ENCODE measurements at regions not wholly inside any gene's neighbourhood (a gene's known extent, or its start where the extent isn't known, plus 50 kb on each side); places are given as distances from the start of the nearest gene placed in this dataset. TPM values are rescaled to one million over a fixed set of nuclear protein-coding genes. Genes with fewer than 3 reads are reported as not detected.

DNA sequence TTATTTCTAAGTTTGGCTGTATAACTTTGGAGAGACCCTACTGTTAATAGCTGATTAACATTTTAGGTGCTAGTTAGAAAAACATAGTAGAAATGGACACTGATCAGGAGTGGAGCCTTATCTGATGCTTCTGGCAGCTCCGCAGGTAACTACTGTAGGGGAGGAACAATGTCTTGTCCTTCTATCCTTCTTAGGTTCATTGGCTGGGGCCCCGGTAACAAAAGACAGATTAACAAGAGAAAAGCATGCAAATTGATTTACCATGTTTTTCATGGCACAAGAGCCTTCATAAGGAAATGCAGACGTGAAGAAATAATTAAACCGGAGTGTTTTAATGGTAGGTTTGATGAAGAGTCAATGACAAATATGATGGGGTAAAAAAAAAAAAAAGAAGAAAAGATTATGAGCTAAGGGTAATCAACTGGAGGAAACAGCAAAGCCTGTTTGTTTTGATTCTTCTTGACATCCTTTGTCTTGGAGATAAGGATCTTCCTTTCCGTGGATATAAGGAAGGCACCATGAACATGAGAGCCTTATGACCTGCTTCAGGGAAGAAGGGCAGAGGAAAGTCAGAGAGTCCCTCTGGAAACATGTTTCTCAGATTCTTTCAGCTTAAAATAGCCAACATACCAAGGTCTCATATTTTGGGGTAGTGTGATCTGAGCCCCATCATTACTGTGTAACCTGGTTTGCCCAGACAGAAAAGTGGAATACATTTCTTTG lies 62.4 kb upstream of the GCFC2 start:
- no peak overlapping the region for H2AFZ ChIP-seq (ENCODE audit: low read length)
- H3K79me2 ChIP-seq (ENCODE audit: insufficient read depth, low read length) = no peaks in the 10 kb centered on the region
- no peaks in the 10 kb centered on the region for H3K9me3 ChIP-seq (ENCODE audit: low read depth, low read length)
- no peak for DNase-seq (ENCODE audit: insufficient read length, low spot score, missing footprints)
- no peak overlapping the region for H3K4me2 ChIP-seq (ENCODE audit: insufficient read depth, low read length)
- no peaks in the 10 kb centered on the region for H3K36me3 ChIP-seq (ENCODE audit: insufficient read depth, low read length)
- no peaks in the 10 kb centered on the region for H4K20me1 ChIP-seq (ENCODE audit: insufficient read depth, low read length)
- H3K27me3 ChIP-seq (ENCODE audit: insufficient read depth, low read length) = no peaks in the 10 kb centered on the region
- no peak overlapping the region for H3K4me3 ChIP-seq (ENCODE audit: insufficient read depth, low read length)
- H3K27ac ChIP-seq (ENCODE audit: low read depth, low read length) = no peak overlapping the region
- TF ChIP-seq, protein P1, sequence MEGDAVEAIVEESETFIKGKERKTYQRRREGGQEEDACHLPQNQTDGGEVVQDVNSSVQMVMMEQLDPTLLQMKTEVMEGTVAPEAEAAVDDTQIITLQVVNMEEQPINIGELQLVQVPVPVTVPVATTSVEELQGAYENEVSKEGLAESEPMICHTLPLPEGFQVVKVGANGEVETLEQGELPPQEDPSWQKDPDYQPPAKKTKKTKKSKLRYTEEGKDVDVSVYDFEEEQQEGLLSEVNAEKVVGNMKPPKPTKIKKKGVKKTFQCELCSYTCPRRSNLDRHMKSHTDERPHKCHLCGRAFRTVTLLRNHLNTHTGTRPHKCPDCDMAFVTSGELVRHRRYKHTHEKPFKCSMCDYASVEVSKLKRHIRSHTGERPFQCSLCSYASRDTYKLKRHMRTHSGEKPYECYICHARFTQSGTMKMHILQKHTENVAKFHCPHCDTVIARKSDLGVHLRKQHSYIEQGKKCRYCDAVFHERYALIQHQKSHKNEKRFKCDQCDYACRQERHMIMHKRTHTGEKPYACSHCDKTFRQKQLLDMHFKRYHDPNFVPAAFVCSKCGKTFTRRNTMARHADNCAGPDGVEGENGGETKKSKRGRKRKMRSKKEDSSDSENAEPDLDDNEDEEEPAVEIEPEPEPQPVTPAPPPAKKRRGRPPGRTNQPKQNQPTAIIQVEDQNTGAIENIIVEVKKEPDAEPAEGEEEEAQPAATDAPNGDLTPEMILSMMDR (IDR thresholded peaks at IDR 0.05; ENCODE audit: extremely low read depth, low read depth, low read length) = no peak
- H3K4me1 ChIP-seq (ENCODE audit: insufficient read depth, low read length) = no peaks in the 10 kb centered on the region

DNA sequence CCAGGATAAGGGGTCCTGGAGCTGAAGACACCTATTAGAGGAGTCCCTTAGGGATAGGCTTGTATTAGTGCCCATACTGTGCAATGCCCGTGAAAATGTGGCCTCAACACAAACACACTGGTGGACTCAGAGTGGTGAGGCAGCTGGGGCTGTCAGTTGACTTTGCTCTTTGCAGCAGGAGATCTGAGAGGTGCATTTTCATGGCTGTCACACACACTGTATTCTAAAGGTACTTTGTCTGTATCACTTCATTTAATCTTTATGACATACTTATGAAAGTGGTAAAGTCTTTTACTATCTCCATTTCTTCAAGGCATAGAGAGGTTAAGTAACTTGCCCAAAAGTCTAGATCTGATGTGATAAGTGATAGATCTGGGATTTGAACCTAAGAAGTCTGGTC lies 55.1 kb upstream of the GCFC2 start:
- no peaks in the 10 kb centered on the region for H4K20me1 ChIP-seq (ENCODE audit: insufficient read depth, low read length)

GRCh38 chr2:75764611-75765010 lies 53.9 kb upstream of the GCFC2 start:
- Histone ChIP-seq H3K9me3 (ENCODE audit: low read depth, low read length) (no peaks in the 10 kb centered on the region), H3K4me2 (ENCODE audit: insufficient read depth, low read length) (no peak overlapping the region), H3K27ac (ENCODE audit: low read depth, low read length) (no peak overlapping the region), H3K79me2 (ENCODE audit: insufficient read depth, low read length) (no peaks in the 10 kb centered on the region), H4K20me1 (ENCODE audit: insufficient read depth, low read length) (no peaks in the 10 kb centered on the region), H3K4me1 (ENCODE audit: insufficient read depth, low read length) (no peaks in the 10 kb centered on the region), H3K27me3 (ENCODE audit: insufficient read depth, low read length) (no peaks in the 10 kb centered on the region), H3K4me3 (ENCODE audit: insufficient read depth, low read length) (no peak overlapping the region), H3K36me3 (ENCODE audit: insufficient read depth, low read length) (no peaks in the 10 kb centered on the region), H2AFZ (ENCODE audit: low read length) (no peak overlapping the region)
- TF ChIP-seq, protein P1 (IDR thresholded peaks at IDR 0.05; ENCODE audit: extremely low read depth, low read depth, low read length) = no peak
- DNase-seq (ENCODE audit: insufficient read length, low spot score, missing footprints) = no peak

More for the DNA sequence above, 55.1 kb upstream of the GCFC2 start:
- TF ChIP-seq, protein P1 (IDR thresholded peaks at IDR 0.05; ENCODE audit: extremely low read depth, low read depth, low read length) = no peak
- no peak overlapping the region for H2AFZ ChIP-seq (ENCODE audit: low read length)
- H3K4me2 ChIP-seq (ENCODE audit: insufficient read depth, low read length) = no peak overlapping the region
- no peaks in the 10 kb centered on the region for H3K4me1 ChIP-seq (ENCODE audit: insufficient read depth, low read length)
- no peak for DNase-seq (ENCODE audit: insufficient read length, low spot score, missing footprints)
- H3K27me3 ChIP-seq (ENCODE audit: insufficient read depth, low read length) = no peaks in the 10 kb centered on the region
- H3K4me3 ChIP-seq (ENCODE audit: insufficient read depth, low read length) = no peak overlapping the region
- H3K9me3 ChIP-seq (ENCODE audit: low read depth, low read length) = no peaks in the 10 kb centered on the region
- H3K27ac ChIP-seq (ENCODE audit: low read depth, low read length) = no peak overlapping the region
- no peaks in the 10 kb centered on the region for H3K36me3 ChIP-seq (ENCODE audit: insufficient read depth, low read length)
- no peaks in the 10 kb centered on the region for H3K79me2 ChIP-seq (ENCODE audit: insufficient read depth, low read length)

Small RNA genes in the stretch of these regions (small RNA-seq; reads per million reads assigned to genes)
- gene RN7SKP164 = not detected
